Lower leg skin (tissue), 4 donors: ENCODE measurements at regions not wholly inside any gene's neighbourhood (a gene's known extent, or its start where the extent isn't known, plus 50 kb on each side); places are given as distances from the start of the nearest gene placed in this dataset.

Experiments
- DNase-seq, 2 donors: peaks; one replicate each; pipeline ENCODE4 v3.0.0-alpha.2; 2019; ENCODE audit warnings: low spot score in 2 of 2
- H3K4me3 ChIP-seq: fragments of 200-600 bp; sonication (generic); 2 replicates; pipeline ENCODE4 v1.5.1; 2017; ENCODE audit warnings: mild to moderate bottlenecking, low read depth; ENCODE audit not compliant: poor library complexity, severe bottlenecking
- POLR2A ChIP-seq, 2 donors: fragments of 450-650 bp; IDR thresholded peaks; one replicate each; pipeline ENCODE4 v1.6.1; 2016 to 2017; ENCODE audit warnings: antibody characterized with exemption in 2 of 2, mild to moderate bottlenecking in 1 of 2, moderate library complexity in 1 of 2
- WGBS, 2 donors: methylation state at CpG; one replicate each; pipeline ENCODE4 v1.1.5; 2018; 5-methylcytosine and 5-hydroxymethylcytosine counted together
- intact Hi-C: fragments of 100-400 bp; cut with DNase I; formaldehyde crosslinking; loops from one replicate; pipeline ENCODE4 v1.15.0; 2023; ENCODE audit warnings: low total_unique reads
- TF ChIP-seq, protein P1 (sequence below), 3 donors: fragments of 450-650 bp; IDR thresholded peaks; one replicate each; pipeline ENCODE4 v1.5.1; 2016; ENCODE audit warnings: antibody characterized with exemption in 3 of 3, mild to moderate bottlenecking in 3 of 3, moderate library complexity in 2 of 3

DNA sequence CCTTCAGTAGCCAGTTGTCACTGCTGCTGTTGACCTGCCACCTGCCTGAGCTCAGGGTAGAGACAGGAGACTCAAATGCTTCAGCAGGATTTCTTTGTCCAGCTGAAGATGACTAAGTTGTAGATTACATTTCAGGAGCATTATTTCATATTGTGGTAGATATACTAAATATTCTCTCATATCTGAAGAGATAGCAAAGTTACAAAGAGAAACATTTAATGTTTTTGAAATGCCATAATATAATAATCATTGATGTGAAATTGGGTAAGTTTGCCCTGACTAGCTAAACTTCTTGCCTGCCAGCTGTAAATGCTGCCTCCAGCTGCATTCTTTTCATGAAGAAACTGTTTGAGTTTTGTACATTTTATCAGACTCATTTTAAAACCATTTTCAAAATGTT, 247.6 kb upstream of the CNKSR2 start:
- no peak overlapping the region for H3K4me3 ChIP-seq
- DNase-seq: no peak
- no peak for TF ChIP-seq POLR2A (IDR thresholded peaks at IDR 0.05)
- TF ChIP-seq, protein P1, sequence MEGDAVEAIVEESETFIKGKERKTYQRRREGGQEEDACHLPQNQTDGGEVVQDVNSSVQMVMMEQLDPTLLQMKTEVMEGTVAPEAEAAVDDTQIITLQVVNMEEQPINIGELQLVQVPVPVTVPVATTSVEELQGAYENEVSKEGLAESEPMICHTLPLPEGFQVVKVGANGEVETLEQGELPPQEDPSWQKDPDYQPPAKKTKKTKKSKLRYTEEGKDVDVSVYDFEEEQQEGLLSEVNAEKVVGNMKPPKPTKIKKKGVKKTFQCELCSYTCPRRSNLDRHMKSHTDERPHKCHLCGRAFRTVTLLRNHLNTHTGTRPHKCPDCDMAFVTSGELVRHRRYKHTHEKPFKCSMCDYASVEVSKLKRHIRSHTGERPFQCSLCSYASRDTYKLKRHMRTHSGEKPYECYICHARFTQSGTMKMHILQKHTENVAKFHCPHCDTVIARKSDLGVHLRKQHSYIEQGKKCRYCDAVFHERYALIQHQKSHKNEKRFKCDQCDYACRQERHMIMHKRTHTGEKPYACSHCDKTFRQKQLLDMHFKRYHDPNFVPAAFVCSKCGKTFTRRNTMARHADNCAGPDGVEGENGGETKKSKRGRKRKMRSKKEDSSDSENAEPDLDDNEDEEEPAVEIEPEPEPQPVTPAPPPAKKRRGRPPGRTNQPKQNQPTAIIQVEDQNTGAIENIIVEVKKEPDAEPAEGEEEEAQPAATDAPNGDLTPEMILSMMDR (IDR thresholded peaks at IDR 0.05): no peak
- intact Hi-C loops: no loop called here

DNA sequence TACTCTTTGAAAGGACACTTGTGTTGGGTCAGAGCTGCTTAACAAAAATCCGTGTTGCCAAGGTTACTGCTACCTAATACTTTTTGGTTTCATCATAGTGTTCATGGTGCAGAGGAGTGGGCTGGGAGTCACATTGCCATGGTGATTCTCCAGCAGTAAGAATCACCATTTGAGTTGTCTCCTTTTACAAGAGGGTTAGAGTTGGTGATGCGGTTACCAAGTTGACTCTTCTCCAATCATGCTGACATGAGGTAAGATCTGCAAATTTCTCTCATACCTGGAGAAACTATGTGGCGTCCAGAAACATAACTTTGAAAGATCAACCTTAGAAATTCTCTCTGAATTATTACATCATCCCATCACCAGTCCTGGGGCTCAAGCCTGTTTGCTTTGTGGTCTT, 242.9 kb upstream of the CNKSR2 start:
- intact Hi-C loops: no loop called here
- TF ChIP-seq POLR2A (IDR thresholded peaks at IDR 0.05): no peak
- TF ChIP-seq, protein P1 (IDR thresholded peaks at IDR 0.05): no peak
- no peak for DNase-seq
- whole genome bisulfite sequencing, 2 donors: 69 to 83% methylated on average over 3 of the region's 3 CpGs
- no peak overlapping the region for H3K4me3 ChIP-seq

DNA sequence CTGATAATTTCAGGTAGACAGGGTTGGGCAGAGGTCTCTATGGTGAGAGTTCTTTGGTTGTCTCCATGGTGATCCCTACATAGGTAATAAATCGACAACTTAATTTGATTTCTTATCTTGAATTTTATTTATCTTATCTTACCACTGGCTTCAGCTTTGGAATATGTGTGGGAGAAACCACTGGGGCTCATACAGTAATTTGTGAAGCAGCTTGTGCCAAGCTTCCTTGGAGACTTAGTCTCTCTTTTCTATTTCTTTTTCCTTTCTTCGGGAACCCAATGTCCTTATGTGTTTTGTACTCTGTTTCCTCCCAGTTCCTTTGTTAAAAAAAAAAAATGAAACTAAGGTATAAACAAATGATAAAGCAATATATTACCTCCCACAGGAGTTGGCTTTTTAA, 242.4 kb upstream of the CNKSR2 start:
- TF ChIP-seq POLR2A (IDR thresholded peaks at IDR 0.05): no peak
- TF ChIP-seq, protein P1 (IDR thresholded peaks at IDR 0.05): no peak
- intact Hi-C loops: no loop called here
- no peak for DNase-seq
- WGBS, 2 donors: 76 to 89% methylated on average over 2 of the region's 2 CpGs
- H3K4me3 ChIP-seq: no peak overlapping the region

DNA sequence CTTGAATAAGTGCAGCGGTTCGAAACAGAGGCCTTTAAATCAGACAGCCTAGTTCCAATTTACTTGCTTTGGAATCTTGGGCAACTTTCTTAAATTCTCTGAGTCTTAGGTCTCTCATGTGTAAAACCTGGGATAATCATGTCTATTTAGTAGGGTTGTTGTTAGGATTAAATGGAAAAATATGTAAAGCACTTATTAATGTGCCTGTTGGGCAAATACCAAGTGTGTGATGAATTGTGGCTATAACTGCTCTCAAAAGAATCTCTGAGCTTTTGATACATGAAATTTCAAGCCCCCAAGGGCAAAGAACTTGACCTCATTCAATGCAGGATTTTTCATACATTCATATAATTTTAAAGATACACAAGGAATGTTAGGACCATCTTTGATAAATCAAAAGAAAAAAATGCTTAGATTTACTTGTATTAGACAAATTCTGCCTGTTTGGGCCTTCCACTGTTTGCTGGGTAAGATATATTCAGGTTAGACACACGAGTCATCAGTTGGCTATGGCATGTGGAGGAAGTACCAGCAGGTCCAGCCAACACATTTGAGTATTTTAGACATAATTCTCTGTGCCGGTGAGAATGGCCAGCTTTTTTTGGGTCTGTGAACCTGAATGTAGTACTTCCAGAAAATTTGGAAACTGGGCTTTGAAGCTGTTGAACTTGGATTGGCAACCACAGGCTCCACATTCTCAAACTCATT, 241.4 kb upstream of the CNKSR2 start:
- intact Hi-C loops: no loop called here
- DNase-seq: no peak
- 53 to 60% methylated on average over 4 of the region's 4 CpGs for WGBS, 2 donors
- TF ChIP-seq, protein P1 (IDR thresholded peaks at IDR 0.05): no peak
- no peak for TF ChIP-seq POLR2A (IDR thresholded peaks at IDR 0.05)
- H3K4me3 ChIP-seq: no peak overlapping the region

DNA sequence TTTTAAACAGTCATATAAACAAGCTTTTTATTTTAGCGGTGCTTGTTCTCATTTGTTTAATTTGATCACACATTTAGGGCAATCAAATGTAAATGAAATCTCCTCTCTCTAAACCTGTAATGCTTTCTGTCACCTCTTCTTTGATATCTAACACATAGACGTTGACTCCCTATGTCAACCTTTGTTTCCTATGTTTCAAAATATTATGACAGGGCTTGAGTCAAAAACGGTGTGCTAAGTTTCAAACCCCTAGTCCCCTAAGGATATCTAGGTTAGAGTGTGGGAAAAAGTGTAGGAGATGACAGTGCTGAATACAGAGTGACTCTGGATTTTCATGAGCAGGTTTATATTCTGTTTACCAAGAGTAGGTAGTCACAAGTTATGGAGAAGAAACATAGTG, 224.0 kb upstream of the CNKSR2 start:
- no peak for TF ChIP-seq POLR2A (IDR thresholded peaks at IDR 0.05)
- TF ChIP-seq, protein P1 (IDR thresholded peaks at IDR 0.05): no peak
- WGBS, 2 donors: 66 to 83% methylated on average over 3 of the region's 3 CpGs
- DNase-seq: no peak
- intact Hi-C loops: no loop called here
- H3K4me3 ChIP-seq: no peak overlapping the region

DNA sequence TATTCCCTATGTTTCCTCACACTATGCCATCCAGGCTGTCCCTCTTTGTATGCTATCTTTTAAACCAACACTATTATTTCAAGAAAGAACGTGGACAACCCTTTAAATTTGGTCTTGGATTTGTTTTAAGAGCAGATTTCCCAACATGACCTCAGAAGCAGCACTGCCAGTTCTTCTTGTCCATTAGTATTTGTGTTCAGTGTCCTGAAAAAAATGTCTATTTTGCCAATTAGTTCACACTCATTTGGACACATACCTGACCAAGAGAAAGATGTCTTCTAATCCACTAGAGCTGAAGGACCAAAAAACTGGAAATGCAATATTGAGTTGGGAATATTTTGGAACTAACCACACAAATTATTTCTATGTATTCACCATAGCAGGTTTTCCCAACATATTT, 223.2 kb upstream of the CNKSR2 start:
- intact Hi-C loops: no loop called here
- 22 to 41% methylated on average over 1 of the region's 1 CpG for WGBS, 2 donors
- no peak overlapping the region for H3K4me3 ChIP-seq
- DNase-seq: no peak
- TF ChIP-seq, protein P1 (IDR thresholded peaks at IDR 0.05): no peak
- TF ChIP-seq POLR2A (IDR thresholded peaks at IDR 0.05): no peak
